GM12878 (cell line): ENCODE measurements at regions not wholly inside any gene's neighbourhood (a gene's known extent, or its start where the extent isn't known, plus 50 kb on each side); places are given as distances from the start of the nearest gene placed in this dataset.

ENCODE experiments used
- ATAC-seq: fragments of 200-7000 bp; cut with Tn5 transposase; 3 replicates; pipeline ENCODE4 v1.9.1; 2020; ENCODE audit warnings: mild to moderate bottlenecking, moderate library complexity
- BruUV-seq: library from RNA; stranded (reverse); fragments of 400-500 nt; replicated peaks from 2 replicates; lab custom pipeline; 2021; lab: Mats Ljungman, UMichigan
- CTCF ChIA-PET: fragments of 300-600 bp; sonication (Branson Sonifier 250); formaldehyde crosslinking; extraction: SDS; loops from one replicate; lab custom pipeline; 2021; ENCODE audit warnings: inconsistent platforms; lab: Yijun Ruan, JAX
- POLR2A ChIA-PET: fragments of 350-600 bp; formaldehyde crosslinking; extraction: SDS; loops from one replicate; lab custom pipeline; 2021; ENCODE audit warnings: inconsistent platforms; lab: Charles Lee
- RAD21 ChIA-PET: fragments of 300-600 bp; sonication (Branson Sonifier 250); formaldehyde crosslinking; loops from one replicate; lab custom pipeline; 2023; ENCODE audit warnings: antibody characterized with exemption; ENCODE audit not compliant: unreplicated experiment; lab: Charles Lee
- SMC1A ChIA-PET: fragments of 300-600 bp; sonication (Branson Sonifier 250); formaldehyde crosslinking; loops from one replicate; lab custom pipeline; 2023; ENCODE audit not compliant: unreplicated experiment, uncharacterized antibody; lab: Charles Lee
- DNase-seq: peaks from one replicate; pipeline ENCODE4 v3.0.0-alpha.2; 2011; ENCODE audit warnings: low read depth, low spot score
- FAIRE-seq: peaks from 3 replicates; lab custom pipeline; 2011; peaks lifted over from hg19 to GRCh38; lab: Jason Lieb, UNC
- H2AFZ ChIP-seq: 2 replicates; pipeline ENCODE4 v1.6.0; 2011; ENCODE audit warnings: low read depth, low read length, control low read depth; ENCODE audit not compliant: control insufficient read depth
- H3K27ac ChIP-seq: 2 replicates; pipeline ENCODE4 v1.5.1; 2011; ENCODE audit warnings: control low read depth; ENCODE audit not compliant: control insufficient read depth, insufficient read depth
- H3K27me3 ChIP-seq, 2 experiments: replicated peaks in 1 of 2; 2 replicates each; pipeline versions ENCODE4 v1.6.0 to v1.6.1; 2011; ENCODE audit warnings: low read length in 1 of 2; ENCODE audit not compliant: control insufficient read depth in 2 of 2, insufficient read depth in 2 of 2
- H3K36me3 ChIP-seq, 2 experiments: 2 replicates each; pipeline ENCODE4 v1.5.1; 2011; ENCODE audit warnings: low read length in 1 of 2; ENCODE audit not compliant: control insufficient read depth in 2 of 2, insufficient read depth in 2 of 2
- H3K4me1 ChIP-seq: 2 replicates; pipeline ENCODE4 v1.6.1; 2011; ENCODE audit warnings: mild to moderate bottlenecking, low read length, moderate library complexity, mixed read lengths; ENCODE audit not compliant: control insufficient read depth, insufficient read depth
- H3K4me2 ChIP-seq: 2 replicates; pipeline ENCODE4 v1.6.0; 2011; ENCODE audit warnings: control low read depth; ENCODE audit not compliant: control insufficient read depth, insufficient read depth
- H3K4me3 ChIP-seq: fragments of 200-600 bp; sonication (generic); 2 replicates; pipeline ENCODE4 v1.5.1; 2016
- H3K79me2 ChIP-seq: 2 replicates; pipeline ENCODE4 v1.6.0; 2011; ENCODE audit warnings: low read length; ENCODE audit not compliant: control insufficient read depth, insufficient read depth
- H3K9ac ChIP-seq: 2 replicates; pipeline ENCODE4 v1.8.0; 2011; ENCODE audit warnings: low read length, control low read depth, mixed read lengths; ENCODE audit not compliant: control insufficient read depth, insufficient read depth
- H3K9me3 ChIP-seq: replicated peaks from 3 replicates; pipeline ENCODE4 v1.5.1; 2011; ENCODE audit warnings: mild to moderate bottlenecking, low read length; ENCODE audit not compliant: control insufficient read depth, insufficient read depth
- H4K20me1 ChIP-seq: 2 replicates; pipeline ENCODE4 v1.6.0; 2011; ENCODE audit not compliant: control insufficient read depth, insufficient read depth
- ASH2L ChIP-seq: fragments of 300-600, 200-600 bp; sonication (generic); IDR thresholded peaks from 2 replicates; pipeline ENCODE4 v1.6.1; 2017; ENCODE audit warnings: low read depth, mild to moderate bottlenecking, borderline replicate concordance
- BMI1 ChIP-seq: fragments of 450-650 bp; IDR thresholded peaks from 2 replicates; pipeline ENCODE4 v1.6.1; 2016; ENCODE audit warnings: mild to moderate bottlenecking, moderate library complexity, borderline replicate concordance
- CREM ChIP-seq: IDR thresholded peaks from 2 replicates; pipeline ENCODE4 v1.6.1; 2014; ENCODE audit warnings: antibody characterized with exemption, low read depth
- ESRRA ChIP-seq: IDR thresholded peaks from 2 replicates; pipeline ENCODE4 v1.6.1; 2012; ENCODE audit warnings: mild to moderate bottlenecking, low read length, improper control_type of control experiment
- HDGF ChIP-seq: fragments of 450-650 bp; IDR thresholded peaks from 2 replicates; pipeline ENCODE4 v1.6.1; 2016; ENCODE audit warnings: antibody characterized with exemption
- NFXL1 ChIP-seq: fragments of 450-650 bp; IDR thresholded peaks from 2 replicates; pipeline ENCODE4 v1.6.1; 2017; ENCODE audit warnings: antibody characterized with exemption, mild to moderate bottlenecking, borderline replicate concordance
- NFYA ChIP-seq: IDR thresholded peaks from 2 replicates; pipeline ENCODE4 v1.6.1; 2011; ENCODE audit warnings: low read depth, mild to moderate bottlenecking, low read length, improper control_type of control experiment, borderline replicate concordance
- NR2C2 ChIP-seq: IDR thresholded peaks from 2 replicates; pipeline ENCODE4 v1.6.1; 2011; ENCODE audit warnings: borderline replicate concordance, low read depth; ENCODE audit not compliant: control insufficient read depth, insufficient read length
- RAD51 ChIP-seq: fragments of 450-650 bp; IDR thresholded peaks from 2 replicates; pipeline ENCODE4 v1.6.1; 2016; ENCODE audit warnings: moderate library complexity, mild to moderate bottlenecking, inconsistent platforms
- SMAD1 ChIP-seq: fragments of 450-650 bp; IDR thresholded peaks from 2 replicates; pipeline ENCODE4 v1.6.1; 2018; ENCODE audit warnings: mild to moderate bottlenecking, low read depth; ENCODE audit not compliant: partially characterized antibody
- STAT3 ChIP-seq: IDR thresholded peaks from 2 replicates; pipeline ENCODE4 v1.6.1; 2011; ENCODE audit warnings: low read depth, low read length, improper control_type of control experiment
- TBL1XR1 ChIP-seq: IDR thresholded peaks from 2 replicates; pipeline ENCODE4 v1.6.1; 2012; ENCODE audit warnings: low read depth, low read length, improper control_type of control experiment
- USF1 ChIP-seq: IDR thresholded peaks from 2 replicates; pipeline ENCODE4 v1.6.1; 2011; ENCODE audit warnings: borderline replicate concordance, low read depth, mild to moderate bottlenecking, moderate library complexity, mixed read lengths, low read length; ENCODE audit not compliant: insufficient read depth; ENCODE audit errors: extremely low read length
- YY1 ChIP-seq: IDR thresholded peaks from 2 replicates; pipeline ENCODE4 v1.6.1; 2011; ENCODE audit warnings: low read depth, mild to moderate bottlenecking, low read length
- ZNF217 ChIP-seq: fragments of 450-650 bp; IDR thresholded peaks from 2 replicates; pipeline ENCODE4 v1.6.1; 2017; ENCODE audit warnings: antibody characterized with exemption, mild to moderate bottlenecking
- ZNF24 ChIP-seq: fragments of 450-650 bp; IDR thresholded peaks from 2 replicates; pipeline ENCODE4 v1.6.1; 2017; ENCODE audit warnings: antibody characterized with exemption, mild to moderate bottlenecking
- ZSCAN29 ChIP-seq: fragments of 450-650 bp; IDR thresholded peaks from 2 replicates; pipeline ENCODE4 v1.6.1; 2017; ENCODE audit warnings: mild to moderate bottlenecking, moderate library complexity
- in situ Hi-C: fragments of 300-500 bp; cut with MboI; formaldehyde crosslinking; loops from 9 replicates; pipeline ENCODE4 v1.14.3; 2018; ENCODE audit warnings: mixed read lengths
- intact Hi-C: fragments of 100-400 bp; cut with micrococcal nuclease; formaldehyde crosslinking; loops from one replicate; pipeline ENCODE4 v1.14.2; 2022; ENCODE audit not compliant: unreplicated experiment
- TF ChIP-seq, protein P1 (sequence below): fragments of 150-350 bp; IDR thresholded peaks from 2 replicates; pipeline ENCODE4 v1.6.1; 2014; ENCODE audit warnings: mild to moderate bottlenecking, low read depth, low read length
- TF ChIP-seq, protein P2 (sequence below): IDR thresholded peaks from 2 replicates; pipeline ENCODE4 v1.6.1; 2012; ENCODE audit warnings: low read length, inconsistent platforms

GRCh38 chr1:84089867-84090266, 54.2 kb upstream of the PRKACB start (continued):
- TF ChIP-seq, protein P1, sequence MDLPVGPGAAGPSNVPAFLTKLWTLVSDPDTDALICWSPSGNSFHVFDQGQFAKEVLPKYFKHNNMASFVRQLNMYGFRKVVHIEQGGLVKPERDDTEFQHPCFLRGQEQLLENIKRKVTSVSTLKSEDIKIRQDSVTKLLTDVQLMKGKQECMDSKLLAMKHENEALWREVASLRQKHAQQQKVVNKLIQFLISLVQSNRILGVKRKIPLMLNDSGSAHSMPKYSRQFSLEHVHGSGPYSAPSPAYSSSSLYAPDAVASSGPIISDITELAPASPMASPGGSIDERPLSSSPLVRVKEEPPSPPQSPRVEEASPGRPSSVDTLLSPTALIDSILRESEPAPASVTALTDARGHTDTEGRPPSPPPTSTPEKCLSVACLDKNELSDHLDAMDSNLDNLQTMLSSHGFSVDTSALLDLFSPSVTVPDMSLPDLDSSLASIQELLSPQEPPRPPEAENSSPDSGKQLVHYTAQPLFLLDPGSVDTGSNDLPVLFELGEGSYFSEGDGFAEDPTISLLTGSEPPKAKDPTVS: no peak
- TF ChIP-seq ZSCAN29 (no peak), STAT3 (no peak), USF1 (no peak)

DNA sequence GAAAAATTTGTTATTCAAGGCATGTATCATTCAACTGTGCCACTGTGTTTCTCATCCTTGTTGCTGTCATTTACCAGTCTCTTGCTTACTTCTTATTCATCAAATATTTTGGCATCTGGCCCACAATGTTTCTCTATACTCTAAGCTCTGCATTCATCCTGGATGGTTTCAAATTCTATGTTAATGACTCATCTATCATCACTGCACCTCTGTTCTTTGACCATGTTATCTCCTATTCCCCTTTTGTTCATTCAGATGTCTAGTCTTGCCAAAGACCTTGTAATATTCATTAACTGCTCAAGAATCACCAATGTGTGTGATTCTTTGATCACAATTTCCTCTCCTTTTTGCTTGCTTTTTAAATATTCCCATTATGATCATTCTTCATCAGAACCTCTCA, 54.6 kb upstream of the PRKACB start:
- ChIA-PET SMC1A (interaction anchor here (0.5 kb wide), 1 partner anchor 29 kb away, joined by 5 read pairs; no protein-coding TSS in a partner anchor), CTCF (interaction anchor here (0.7 kb wide), 1 partner anchor 444 kb away, joined by 3 read pairs; no protein-coding TSS in a partner anchor), RAD21 (no interaction called here), POLR2A (no interaction called here)
- Histone ChIP-seq H3K9me3 (no peaks in the 10 kb centered on the region), H3K27me3 (no peaks in the 10 kb centered on the region), H3K4me3 (no peak overlapping the region), H3K4me2 (no peak overlapping the region), H4K20me1 (no peaks in the 10 kb centered on the region), H3K27ac (no peak overlapping the region), H3K4me1 (peaks cover 4% of the 10 kb centered on the region), H2AFZ (no peak overlapping the region), H3K79me2 (no peaks in the 10 kb centered on the region), H3K36me3 (no peaks in the 10 kb centered on the region), H3K9ac (no peak overlapping the region)
- no TSS peak for BruUV-seq
- TF ChIP-seq, protein P2, sequence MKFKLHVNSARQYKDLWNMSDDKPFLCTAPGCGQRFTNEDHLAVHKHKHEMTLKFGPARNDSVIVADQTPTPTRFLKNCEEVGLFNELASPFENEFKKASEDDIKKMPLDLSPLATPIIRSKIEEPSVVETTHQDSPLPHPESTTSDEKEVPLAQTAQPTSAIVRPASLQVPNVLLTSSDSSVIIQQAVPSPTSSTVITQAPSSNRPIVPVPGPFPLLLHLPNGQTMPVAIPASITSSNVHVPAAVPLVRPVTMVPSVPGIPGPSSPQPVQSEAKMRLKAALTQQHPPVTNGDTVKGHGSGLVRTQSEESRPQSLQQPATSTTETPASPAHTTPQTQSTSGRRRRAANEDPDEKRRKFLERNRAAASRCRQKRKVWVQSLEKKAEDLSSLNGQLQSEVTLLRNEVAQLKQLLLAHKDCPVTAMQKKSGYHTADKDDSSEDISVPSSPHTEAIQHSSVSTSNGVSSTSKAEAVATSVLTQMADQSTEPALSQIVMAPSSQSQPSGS: no peak
- no peak for TF ChIP-seq ZNF217
- no peak for TF ChIP-seq STAT3
- no peak for TF ChIP-seq BMI1
- TF ChIP-seq TBL1XR1: no peak
- no peak for TF ChIP-seq ZNF24
- no peak for TF ChIP-seq ESRRA
- TF ChIP-seq NFYA: no peak
- no peak for TF ChIP-seq YY1
- no peak for TF ChIP-seq CREM
- TF ChIP-seq SMAD1: no peak
- TF ChIP-seq RAD51: no peak
- TF ChIP-seq HDGF: no peak
- TF ChIP-seq ASH2L: no peak
- TF ChIP-seq NR2C2: no peak
- TF ChIP-seq NFXL1: no peak
- ATAC-seq (no peak), DNase-seq (no peak), FAIRE-seq (no peak)
- in situ Hi-C loops: no loop called here
- intact Hi-C loops: no loop called here
